Esophagus squamous epithelium (tissue), 4 donors: ENCODE measurements at regions not wholly inside any gene's neighbourhood (a gene's known extent, or its start where the extent isn't known, plus 50 kb on each side); places are given as distances from the start of the nearest gene placed in this dataset.

Experiments
- POLR2A ChIP-seq, 4 donors: fragments of 450-650 bp; IDR thresholded peaks; one replicate each; pipeline ENCODE4 v1.6.1; 2017; ENCODE audit warnings: antibody characterized with exemption in 4 of 4, mild to moderate bottlenecking in 4 of 4, moderate library complexity in 3 of 4
- TF ChIP-seq, protein P1 (sequence below), 6 experiments: fragments of 450-650 bp in 4 of 6; fragments of 200-600 bp in 2 of 6; sonication (generic) in 2 of 6; IDR thresholded peaks; one replicate each; pipeline ENCODE4 v1.5.1; 2016 to 2019; ENCODE audit warnings: antibody characterized with exemption in 6 of 6, mild to moderate bottlenecking in 4 of 6, moderate library complexity in 4 of 6

DNA sequence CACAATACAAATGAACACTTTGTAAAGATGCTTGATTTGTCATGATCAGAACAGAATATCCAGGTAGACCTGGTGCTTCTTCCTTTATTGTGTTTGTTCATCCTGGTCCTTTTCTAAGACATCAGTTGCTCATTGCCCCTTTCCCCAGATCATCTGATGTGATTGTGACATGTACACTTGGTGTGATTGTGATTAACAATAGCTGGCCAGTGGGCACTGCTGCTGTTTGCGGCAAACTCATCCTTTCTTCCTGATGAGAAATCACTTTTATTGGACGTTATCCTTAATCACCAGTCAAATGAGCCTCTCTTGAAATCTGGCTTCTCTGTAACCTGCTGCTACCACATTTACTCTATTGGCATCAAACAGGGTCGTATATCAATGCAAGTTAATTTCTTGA lies 135.1 kb downstream of the PCDH7 start:
- TF ChIP-seq, protein P1, sequence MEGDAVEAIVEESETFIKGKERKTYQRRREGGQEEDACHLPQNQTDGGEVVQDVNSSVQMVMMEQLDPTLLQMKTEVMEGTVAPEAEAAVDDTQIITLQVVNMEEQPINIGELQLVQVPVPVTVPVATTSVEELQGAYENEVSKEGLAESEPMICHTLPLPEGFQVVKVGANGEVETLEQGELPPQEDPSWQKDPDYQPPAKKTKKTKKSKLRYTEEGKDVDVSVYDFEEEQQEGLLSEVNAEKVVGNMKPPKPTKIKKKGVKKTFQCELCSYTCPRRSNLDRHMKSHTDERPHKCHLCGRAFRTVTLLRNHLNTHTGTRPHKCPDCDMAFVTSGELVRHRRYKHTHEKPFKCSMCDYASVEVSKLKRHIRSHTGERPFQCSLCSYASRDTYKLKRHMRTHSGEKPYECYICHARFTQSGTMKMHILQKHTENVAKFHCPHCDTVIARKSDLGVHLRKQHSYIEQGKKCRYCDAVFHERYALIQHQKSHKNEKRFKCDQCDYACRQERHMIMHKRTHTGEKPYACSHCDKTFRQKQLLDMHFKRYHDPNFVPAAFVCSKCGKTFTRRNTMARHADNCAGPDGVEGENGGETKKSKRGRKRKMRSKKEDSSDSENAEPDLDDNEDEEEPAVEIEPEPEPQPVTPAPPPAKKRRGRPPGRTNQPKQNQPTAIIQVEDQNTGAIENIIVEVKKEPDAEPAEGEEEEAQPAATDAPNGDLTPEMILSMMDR (IDR thresholded peaks at IDR 0.05) = no peak
- no peak for TF ChIP-seq POLR2A (IDR thresholded peaks at IDR 0.05)
